ENCODE measurements at regions not wholly inside any gene's neighbourhood (a gene's known extent, or its start where the extent isn't known, plus 50 kb on each side); places are given as distances from the start of the nearest gene placed in this dataset.

GRCh38 chr6:51249798-51250197 lies 431.1 kb downstream of the TFAP2B start:
- TF ChIP-seq CTCF (IDR thresholded peaks at IDR 0.05) (no peak), POLR2A (IDR thresholded peaks at IDR 0.05) (no peak)

Measured in esophagus squamous epithelium (tissue), 4 donors.